HepG2 (cell line): ENCODE measurements at regions not wholly inside any gene's neighbourhood (a gene's known extent, or its start where the extent isn't known, plus 50 kb on each side); places are given as distances from the start of the nearest gene placed in this dataset.

Source experiments
- ETV6 ChIP-seq: sonication (generic); formaldehyde crosslinking; conservative IDR thresholded peaks from 2 replicates; pipeline ENCODE4 v1.4.0; 2020; ENCODE audit warnings: missing genetic modification reagents
- FOXM1 ChIP-seq: sonication (generic); formaldehyde crosslinking; IDR thresholded peaks from 2 replicates; pipeline ENCODE4 v1.5.0; 2020; ENCODE audit warnings: missing genetic modification reagents
- MXD1 ChIP-seq: sonication (generic); formaldehyde crosslinking; IDR thresholded peaks from 2 replicates; pipeline ENCODE4 v1.4.0; 2020; ENCODE audit warnings: mild to moderate bottlenecking, missing genetic modification reagents
- MXI1 ChIP-seq: IDR thresholded peaks from 3 replicates; pipeline ENCODE4 v1.6.1; 2012; ENCODE audit warnings: low read depth, low read length, inconsistent platforms, borderline replicate concordance
- PHF8 ChIP-seq: sonication (generic); formaldehyde crosslinking; IDR thresholded peaks from 2 replicates; pipeline ENCODE4 v1.5.0; 2020; ENCODE audit warnings: missing genetic modification reagents
- POLR2AphosphoS5 ChIP-seq: IDR thresholded peaks from 2 replicates; pipeline ENCODE4 v1.6.1; 2012; ENCODE audit warnings: low read depth, low read length
- RELA ChIP-seq: sonication (generic); formaldehyde crosslinking; IDR thresholded peaks from 2 replicates; pipeline ENCODE4 v1.4.0; 2020; ENCODE audit warnings: missing genetic modification reagents
- SRSF4 ChIP-seq: fragments of 200-400 bp; formaldehyde crosslinking; IDR thresholded peaks from one replicate; pipeline ENCODE4 v1.6.1; 2018; ENCODE audit warnings: mild to moderate bottlenecking, low read depth, low read length, moderate library complexity; ENCODE audit not compliant: poor library complexity, severe bottlenecking
- ZNF687 ChIP-seq: sonication (generic); formaldehyde crosslinking; IDR thresholded peaks from 2 replicates; pipeline ENCODE4 v1.5.1; 2020; ENCODE audit warnings: mild to moderate bottlenecking, missing genetic modification reagents, moderate library complexity
- TF ChIP-seq, protein P1 (sequence below): sonication (generic); formaldehyde crosslinking; IDR thresholded peaks from 2 replicates; pipeline ENCODE4 v1.5.0; 2020; ENCODE audit warnings: mild to moderate bottlenecking, missing genetic modification reagents, moderate library complexity
- TF ChIP-seq, protein P2 (sequence below): sonication (generic); formaldehyde crosslinking; IDR thresholded peaks from 2 replicates; pipeline ENCODE4 v1.9.0; 2021; ENCODE audit warnings: missing genetic modification reagents, borderline replicate concordance
- TF ChIP-seq, protein P3 (sequence below): sonication (generic); formaldehyde crosslinking; IDR thresholded peaks from 2 replicates; pipeline ENCODE4 v1.4.0; 2020; ENCODE audit warnings: missing genetic modification reagents, mild to moderate bottlenecking, borderline replicate concordance

- TF ChIP-seq MXI1 (no peak), SRSF4 (no peak), ZNF687 (CRISPR knock-in tag) (no peak), PHF8 (CRISPR knock-in tag) (no peak), MXD1 (CRISPR knock-in tag) (no peak), ETV6 (CRISPR knock-in tag) (no peak), FOXM1 (CRISPR knock-in tag) (no peak), RELA (no peak), POLR2AphosphoS5 (no peak)
- TF ChIP-seq, protein P1, sequence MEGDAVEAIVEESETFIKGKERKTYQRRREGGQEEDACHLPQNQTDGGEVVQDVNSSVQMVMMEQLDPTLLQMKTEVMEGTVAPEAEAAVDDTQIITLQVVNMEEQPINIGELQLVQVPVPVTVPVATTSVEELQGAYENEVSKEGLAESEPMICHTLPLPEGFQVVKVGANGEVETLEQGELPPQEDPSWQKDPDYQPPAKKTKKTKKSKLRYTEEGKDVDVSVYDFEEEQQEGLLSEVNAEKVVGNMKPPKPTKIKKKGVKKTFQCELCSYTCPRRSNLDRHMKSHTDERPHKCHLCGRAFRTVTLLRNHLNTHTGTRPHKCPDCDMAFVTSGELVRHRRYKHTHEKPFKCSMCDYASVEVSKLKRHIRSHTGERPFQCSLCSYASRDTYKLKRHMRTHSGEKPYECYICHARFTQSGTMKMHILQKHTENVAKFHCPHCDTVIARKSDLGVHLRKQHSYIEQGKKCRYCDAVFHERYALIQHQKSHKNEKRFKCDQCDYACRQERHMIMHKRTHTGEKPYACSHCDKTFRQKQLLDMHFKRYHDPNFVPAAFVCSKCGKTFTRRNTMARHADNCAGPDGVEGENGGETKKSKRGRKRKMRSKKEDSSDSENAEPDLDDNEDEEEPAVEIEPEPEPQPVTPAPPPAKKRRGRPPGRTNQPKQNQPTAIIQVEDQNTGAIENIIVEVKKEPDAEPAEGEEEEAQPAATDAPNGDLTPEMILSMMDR (CRISPR knock-in tag): no peak
- TF ChIP-seq, protein P2, sequence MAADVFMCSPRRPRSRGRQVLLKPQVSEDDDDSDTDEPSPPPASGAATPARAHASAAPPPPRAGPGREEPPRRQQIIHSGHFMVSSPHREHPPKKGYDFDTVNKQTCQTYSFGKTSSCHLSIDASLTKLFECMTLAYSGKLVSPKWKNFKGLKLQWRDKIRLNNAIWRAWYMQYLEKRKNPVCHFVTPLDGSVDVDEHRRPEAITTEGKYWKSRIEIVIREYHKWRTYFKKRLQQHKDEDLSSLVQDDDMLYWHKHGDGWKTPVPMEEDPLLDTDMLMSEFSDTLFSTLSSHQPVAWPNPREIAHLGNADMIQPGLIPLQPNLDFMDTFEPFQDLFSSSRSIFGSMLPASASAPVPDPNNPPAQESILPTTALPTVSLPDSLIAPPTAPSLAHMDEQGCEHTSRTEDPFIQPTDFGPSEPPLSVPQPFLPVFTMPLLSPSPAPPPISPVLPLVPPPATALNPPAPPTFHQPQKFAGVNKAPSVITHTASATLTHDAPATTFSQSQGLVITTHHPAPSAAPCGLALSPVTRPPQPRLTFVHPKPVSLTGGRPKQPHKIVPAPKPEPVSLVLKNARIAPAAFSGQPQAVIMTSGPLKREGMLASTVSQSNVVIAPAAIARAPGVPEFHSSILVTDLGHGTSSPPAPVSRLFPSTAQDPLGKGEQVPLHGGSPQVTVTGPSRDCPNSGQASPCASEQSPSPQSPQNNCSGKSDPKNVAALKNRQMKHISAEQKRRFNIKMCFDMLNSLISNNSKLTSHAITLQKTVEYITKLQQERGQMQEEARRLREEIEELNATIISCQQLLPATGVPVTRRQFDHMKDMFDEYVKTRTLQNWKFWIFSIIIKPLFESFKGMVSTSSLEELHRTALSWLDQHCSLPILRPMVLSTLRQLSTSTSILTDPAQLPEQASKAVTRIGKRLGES (CRISPR knock-in tag): no peak
- TF ChIP-seq, protein P3, sequence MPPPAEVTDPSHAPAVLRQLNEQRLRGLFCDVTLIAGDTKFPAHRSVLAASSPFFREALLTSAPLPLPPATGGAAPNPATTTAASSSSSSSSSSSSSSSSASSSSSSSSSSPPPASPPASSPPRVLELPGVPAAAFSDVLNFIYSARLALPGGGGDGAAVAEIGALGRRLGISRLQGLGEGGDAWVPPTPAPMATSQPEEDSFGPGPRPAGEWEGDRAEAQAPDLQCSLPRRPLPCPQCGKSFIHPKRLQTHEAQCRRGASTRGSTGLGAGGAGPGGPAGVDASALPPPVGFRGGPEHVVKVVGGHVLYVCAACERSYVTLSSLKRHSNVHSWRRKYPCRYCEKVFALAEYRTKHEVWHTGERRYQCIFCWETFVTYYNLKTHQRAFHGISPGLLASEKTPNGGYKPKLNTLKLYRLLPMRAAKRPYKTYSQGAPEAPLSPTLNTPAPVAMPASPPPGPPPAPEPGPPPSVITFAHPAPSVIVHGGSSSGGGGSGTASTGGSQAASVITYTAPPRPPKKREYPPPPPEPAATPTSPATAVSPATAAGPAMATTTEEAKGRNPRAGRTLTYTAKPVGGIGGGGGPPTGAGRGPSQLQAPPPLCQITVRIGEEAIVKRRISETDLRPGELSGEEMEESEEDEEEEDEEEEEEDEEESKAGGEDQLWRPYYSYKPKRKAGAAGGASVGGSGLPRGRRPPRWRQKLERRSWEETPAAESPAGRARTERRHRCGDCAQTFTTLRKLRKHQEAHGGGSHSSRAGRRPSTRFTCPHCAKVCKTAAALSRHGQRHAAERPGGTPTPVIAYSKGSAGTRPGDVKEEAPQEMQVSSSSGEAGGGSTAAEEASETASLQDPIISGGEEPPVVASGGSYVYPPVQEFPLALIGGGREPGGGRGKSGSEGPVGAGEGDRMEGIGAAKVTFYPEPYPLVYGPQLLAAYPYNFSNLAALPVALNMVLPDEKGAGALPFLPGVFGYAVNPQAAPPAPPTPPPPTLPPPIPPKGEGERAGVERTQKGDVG (CRISPR knock-in tag): no peak
These were observed 110.5 kb upstream of the SLITRK1 start for GRCh38 chr13:83992566-83993358.
